ENCODE measurements at regions not wholly inside any gene's neighbourhood (a gene's known extent, or its start where the extent isn't known, plus 50 kb on each side); places are given as distances from the start of the nearest gene placed in this dataset.

DNA sequence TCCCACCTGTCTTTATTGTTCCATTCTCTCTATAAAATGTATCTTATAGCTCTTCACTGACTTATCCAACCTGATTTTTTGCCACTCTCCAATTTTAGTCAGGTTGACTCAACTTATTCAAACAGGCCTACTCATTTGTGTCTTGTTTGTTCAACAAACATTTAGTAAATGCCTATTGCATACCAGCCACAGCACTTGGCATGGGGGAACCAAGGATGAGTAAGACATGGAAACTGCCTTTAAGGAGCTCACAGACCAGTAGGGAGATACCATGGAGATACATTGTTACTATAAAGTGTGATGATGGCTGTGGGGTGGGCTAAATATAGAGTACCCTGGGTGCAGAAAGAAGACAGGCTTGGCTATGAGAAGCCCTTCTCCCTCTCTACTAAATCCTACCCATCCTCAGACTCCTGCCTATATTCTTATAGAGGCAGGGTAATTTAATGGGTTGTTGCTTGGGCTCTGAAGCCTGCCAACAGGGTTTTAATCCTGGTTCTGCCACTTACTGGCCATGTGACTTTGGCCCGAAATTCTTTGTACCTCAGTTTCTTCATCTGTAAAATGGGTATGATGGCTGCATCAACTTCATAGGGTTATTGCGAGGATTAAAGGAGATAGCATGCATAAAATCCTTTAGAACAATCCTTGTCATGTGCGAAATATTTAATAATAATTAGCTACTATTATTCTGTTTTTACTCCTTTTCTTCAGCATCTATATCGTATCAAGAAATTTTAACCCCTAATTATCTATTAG, 348.5 kb upstream of the UMPS start:
- no peak for DNase-seq

DNA sequence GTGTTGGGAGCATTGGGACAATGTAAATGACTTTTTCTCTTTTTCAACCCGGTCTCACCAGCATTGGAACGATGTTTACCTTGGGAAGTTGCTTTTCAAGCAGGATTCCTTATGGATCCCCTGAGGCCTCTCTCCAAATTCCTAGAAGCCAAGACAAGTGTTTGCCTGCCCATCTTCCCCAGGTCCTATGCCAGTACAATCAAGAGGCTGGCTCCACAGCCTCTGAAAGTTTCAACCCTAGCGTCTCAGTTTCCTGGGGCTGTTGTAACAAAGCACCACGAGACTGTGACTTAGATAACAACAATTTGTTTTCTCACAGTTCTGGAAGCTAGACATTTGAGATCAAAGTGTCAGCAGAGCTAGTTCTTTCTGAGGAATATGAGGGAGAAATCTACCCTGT, 347.2 kb upstream of the UMPS start:
- DNase-seq, result no peak

DNA sequence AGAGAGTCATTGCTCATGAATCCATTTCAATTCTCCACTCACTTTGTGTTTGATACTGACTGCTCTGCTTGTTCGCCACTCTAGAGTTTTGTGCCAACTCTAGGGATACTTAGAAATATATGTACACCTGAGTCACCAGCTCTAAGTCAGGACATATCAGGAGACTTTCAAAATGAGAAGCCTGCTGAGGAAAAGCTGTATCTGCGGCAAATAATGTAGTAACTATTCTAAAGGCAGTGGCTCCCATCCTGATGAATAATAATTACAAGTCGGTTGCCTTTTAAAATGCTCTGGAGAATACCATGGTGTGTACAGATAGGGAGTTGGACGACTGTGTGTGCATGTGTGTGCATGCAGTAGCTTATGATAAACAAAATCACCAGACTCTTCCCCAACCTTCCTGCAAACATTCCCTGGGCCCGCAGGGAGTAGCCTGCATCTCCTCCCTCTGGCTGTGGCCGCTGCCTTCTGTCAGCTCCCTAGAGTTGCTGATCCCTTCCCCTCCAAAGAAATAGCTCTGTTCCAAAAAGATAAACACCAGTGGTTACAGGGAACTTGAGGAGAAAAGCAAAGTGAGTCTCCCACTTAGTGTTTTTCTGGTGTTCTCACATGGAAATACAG, 346.3 kb upstream of the UMPS start:
- DNase-seq, result no peak

DNA sequence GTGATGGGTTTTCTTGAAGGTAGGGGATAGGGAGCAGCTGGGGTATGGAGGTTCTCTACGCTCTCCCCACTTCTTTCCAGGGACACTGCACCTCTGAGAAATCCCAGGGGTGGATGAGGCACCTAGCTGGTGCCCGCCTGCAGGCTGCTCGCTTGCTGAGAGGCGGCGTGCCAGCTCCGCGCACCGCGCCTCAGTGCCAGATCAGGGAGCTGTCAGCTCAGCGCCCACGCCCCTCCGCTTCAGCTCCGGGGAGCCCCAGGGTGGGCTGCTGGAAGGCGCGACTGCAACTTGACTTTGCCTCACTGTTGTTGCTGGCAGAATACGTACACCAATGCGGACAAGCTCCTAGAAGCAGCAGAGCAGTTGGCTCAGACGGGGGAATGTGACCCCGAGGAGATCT, 345.7 kb upstream of the UMPS start:
- no peak for DNase-seq

DNA sequence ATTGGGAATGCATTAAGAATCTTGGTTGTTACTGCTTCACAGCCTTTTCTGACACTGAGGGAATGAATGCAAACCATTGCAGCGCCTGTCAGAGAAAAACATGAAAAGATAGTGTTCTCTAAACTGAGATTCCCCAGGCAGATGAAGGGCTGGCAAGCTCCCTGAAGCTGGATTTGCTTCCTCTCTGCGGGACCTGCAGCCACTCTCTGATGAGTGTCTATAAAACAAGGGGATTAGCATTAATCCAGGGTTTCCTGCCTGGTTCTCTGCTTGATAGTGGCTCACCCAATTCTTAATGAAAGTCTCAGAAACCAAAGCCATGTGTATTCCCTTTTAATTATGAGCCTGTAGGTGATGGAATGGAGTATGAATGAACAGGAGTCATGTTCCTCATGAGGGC, 344.3 kb upstream of the UMPS start:
- DNase-seq, result no peak

DNA sequence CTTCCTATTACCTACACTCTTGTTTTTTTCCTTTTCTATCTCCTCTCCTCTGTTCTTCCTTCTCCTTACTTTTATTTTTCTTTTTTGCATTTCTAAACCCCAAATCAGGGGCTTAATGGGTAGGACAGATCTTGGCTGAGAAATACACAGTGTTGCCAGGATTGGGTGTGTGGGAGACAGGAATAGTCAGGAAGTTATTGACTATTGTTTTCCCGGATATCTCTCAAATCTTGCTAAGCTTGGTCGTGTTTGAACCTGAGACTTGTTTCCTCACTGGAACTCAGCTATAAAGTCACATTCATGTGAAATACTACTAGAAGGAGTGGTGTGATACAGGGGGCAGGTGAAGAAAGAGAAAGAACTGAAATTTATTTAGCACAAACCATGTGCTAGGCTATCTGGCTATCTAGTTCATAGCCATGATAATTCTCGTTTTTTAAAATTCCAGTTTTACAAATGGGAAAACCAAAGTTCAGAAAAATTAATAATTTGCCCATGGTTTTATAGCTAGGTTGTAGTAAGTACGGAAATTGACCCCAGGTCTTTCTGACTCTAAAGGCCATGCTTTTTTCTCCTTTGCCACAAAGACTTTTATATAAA, 343.2 kb upstream of the UMPS start:
- no peak for DNase-seq

DNA sequence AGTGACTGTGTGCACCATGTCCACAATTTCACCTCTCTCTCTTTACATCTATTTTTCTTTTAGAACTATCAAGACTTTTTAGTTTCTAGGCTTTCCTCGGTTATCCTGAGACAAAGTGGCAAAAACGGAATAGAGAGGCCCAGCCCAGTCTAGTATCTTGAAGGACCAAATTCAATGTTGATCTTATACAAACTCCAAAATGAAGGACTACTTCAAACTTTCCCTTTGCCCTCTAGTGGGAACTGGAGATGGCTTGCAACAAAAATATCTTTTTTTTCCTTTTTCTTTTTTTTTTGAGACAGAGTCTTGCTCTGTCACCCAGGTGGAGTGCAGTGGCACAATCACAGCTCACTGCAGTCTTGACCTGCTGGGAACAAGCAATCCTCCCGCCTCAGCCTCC, 338.5 kb upstream of the UMPS start:
- DNase-seq, result no peak

DNA sequence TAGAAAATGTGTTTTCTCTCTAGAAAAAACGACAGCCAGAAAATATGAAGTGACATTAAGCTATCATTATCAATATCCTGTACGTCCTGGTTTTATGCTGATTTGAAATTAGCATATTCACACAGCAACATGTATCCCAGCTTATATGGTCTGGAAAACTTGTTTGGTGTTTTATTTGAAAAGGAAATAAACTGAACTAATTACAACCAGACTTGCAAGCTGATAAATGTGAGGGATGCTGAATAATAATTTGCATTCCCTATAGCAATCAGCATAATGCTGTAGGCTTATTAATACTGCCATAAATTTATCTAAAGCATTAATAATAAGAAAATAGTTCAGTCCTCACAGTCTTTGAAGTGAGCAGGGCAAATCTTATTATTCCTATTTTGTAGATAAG, 336.9 kb upstream of the UMPS start:
- DNase-seq, result no peak

DNA sequence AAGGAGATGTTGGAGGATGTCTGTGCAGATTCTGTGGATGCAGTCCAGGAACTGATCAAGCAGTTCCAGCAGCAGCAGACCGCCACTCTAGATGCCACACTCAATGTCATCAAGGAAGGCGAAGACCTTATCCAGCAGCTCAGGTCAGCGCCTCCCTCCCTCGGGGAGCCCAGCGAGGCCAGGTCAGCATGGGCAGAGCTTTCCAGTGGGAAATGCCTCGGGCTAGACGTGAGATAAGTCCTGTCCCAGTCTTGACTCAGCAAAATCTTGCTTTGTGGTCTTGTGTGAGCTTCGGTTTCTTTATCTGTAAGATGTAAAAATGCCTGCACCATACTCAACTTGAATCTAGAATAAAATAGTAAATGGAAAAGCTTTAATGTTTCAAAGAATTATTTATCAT, 335.1 kb upstream of the UMPS start:
- DNase-seq, result no peak

DNA sequence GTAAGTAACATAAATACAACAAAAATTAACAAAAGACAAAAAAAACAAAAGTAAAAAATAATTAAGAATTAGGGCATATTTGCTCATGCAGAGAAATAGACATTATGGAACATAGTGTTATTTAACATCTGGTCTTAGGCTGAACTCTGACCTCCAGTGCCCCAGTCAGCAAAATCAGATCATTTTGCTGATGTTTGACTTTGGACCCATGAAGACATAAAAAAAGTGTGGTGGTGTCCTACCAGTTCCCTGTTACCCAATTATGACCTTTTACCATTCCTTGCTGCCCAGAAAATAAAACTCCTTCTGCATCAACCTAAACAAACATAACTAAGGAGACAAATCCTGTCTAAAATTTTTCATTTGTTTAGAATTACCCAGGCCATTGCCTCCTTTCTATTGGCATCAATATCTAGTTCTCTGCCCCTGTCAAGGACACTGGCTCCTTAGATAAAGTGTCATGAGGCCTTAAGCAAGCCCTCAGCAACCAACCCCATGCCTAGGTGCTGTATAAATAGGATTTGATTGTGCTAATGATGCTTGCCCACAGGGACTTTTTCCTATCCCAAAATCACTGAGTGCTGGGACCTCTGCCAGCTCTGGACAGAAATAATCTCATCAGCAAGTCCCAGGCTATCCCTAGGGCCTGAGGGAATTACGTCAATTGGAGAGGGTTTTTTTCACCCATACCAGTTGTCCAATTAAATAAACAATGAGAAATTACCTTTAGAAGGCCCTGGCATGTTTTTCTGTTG, 334.5 kb upstream of the UMPS start:
- DNase-seq, result no peak

DNA sequence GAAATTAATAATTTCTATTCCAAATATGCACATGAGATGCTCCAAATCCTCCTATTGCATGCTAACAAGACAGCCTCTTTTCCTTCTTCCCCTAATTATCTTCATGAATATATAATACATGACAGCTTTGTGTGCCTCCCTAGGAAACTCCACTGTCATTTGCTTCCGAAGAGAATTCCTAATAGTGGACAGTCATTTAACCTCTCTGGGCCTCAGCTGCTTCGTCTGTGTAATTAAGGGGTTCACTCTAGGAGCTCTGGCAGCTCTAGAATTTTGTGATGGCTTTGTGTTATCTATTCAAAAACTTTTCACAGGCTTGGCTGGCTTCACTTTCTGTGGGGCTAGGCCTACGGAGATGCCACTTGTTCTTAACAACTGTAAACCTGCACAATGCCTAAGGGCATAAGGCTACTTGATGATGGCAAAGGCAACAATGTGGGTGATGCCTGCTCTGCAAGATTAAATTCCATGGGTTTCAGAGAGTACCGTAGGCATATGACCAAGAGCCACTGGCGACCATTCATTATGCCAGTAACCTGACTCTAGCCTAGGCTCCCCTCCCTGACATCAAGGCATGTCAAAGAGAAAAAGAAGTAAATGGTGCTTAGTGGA, 333.8 kb upstream of the UMPS start:
- DNase-seq, result no peak

DNA sequence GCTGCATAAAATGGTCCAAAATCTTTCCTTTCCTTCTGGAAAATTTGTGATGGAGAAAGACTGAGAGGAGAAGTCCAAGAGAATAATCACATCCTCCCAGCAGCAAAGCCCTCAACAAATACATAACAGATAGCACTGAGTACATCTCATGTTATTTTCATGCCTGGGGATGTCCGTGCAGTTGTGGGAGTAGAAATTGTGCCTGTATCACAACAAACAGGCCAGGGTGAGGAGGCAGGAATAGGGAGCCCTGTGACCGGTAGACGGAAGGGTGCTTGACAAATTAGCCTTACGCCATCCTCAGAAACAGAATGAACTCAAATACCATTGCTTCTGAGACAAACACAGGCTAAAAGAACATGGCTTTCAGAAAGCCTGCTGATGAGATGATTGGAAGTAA, 333.2 kb upstream of the UMPS start:
- no peak for DNase-seq

DNA sequence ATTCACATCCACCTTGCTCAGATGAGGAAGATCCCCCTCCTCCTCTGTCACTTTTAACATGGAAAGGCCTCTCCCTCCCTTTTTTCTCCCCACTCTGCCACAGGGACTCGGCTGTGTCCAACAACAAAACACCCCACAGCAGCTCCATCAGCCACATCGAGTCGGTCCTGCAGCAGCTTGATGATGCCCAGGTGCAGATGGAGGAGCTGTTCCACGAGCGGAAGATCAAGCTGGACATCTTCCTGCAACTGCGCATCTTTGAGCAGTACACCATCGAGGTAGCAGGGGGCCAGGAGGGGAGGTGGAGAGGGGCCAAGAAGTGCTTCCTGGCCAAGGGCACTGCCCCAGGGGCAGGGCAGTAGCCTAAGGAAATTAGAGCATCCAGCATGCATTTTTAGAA, 331.7 kb upstream of the UMPS start:
- DNase-seq, result no peak

DNA sequence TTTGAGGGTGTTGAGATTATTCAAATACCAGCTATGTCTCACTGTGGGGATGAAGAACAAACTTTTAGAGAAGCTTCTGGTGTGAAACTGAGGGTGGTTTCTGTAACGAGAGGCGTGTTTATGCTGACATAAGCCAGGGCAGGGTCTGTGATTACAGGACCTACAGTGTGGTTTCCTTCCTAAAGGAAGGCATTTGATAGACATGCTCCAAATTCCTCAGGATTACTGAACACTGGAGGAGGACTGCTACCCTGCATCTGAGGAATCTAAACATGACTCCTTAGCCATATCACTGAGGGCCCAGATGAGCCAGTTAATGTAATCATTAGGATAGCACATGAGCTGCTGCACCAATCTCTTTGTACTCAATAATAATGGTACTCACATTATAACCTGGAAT, 328.4 kb upstream of the UMPS start:
- DNase-seq, result no peak

DNA sequence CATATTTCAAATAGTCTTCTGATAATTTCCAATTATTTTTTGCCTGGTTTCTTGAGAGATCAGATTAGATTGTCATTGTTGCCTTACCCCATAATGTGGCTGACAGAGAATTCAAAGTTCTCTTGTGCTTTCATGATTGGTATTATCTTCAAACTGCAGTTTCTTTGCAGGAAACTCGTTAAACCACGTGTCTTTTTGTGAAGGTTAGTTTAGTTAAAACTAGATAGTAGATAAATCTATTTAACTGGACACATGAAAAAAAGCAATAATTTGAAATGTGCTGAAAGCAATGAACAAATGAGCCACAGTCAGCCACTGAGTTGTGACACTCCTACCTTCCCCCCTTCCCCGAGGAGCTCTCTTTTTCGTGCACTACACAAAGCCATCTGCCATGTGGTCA, 327.5 kb upstream of the UMPS start:
- DNase-seq, result no peak

DNA sequence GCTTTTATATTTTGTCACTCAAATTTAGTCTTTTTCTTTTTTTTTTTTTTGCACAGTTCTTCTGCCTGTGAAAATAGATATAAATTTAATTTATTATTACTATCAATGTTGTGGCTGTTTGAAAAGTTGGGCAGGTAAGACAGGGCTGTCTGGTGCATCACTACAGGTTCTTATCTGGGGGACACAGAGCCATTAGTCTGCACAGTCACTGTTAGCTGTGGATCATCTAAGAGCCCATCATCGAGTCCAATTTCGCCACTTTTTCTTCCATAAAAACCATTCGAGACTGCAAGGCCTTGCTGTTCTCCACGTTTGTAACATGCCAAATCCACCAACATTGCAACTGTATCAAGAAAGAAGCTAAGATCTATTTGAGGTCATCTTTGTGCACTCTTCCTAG, 325.6 kb upstream of the UMPS start:
- DNase-seq, result no peak

DNA sequence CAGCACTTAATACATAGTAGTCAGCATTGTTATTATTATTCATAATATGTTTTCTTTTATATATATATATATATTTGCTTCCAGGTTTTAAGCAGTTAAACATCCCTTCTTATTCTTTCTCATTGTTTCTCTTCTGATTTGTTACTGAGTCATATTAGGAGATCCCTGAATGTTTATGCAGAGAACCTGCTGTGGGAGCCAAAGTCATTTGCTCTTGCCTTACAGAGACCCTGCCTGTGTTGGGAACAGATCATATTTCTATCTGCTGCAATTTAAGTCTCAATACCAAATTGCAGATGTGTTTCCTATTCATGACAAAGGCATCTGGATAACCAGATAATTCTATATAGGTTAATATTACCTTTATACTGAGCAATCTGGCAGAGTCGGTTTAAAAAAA, 323.0 kb upstream of the UMPS start:
- DNase-seq, result no peak

DNA sequence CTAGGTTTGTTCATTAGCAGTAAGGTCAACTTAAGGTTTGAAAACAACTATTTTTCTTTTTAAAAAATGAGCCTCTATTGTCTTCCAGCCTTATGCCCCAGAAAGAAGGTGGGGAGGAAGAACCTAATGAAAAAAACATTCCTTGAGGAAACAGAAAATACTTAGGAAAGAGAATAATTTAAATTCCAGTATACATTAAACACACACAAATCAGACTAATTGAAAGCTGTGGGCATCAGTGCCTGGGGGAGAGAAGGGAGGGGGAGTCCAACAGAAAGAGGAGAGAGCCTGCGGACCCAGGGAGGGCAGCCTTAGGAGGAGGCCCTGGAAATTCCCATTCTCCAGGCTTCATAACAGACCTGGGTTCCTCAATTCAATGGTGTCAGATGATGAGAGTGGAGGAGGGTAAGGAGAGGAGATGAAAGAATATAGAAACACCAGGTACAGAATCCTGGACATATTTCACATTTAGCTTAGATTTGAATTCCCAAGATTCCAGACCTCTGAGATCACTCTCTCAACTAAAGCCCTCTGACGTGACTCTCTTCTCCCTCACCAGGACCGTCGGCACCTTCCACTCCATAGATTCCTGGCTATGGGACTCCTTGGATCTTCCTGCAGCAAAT, 320.5 kb upstream of the UMPS start:
- no peak for DNase-seq

DNA sequence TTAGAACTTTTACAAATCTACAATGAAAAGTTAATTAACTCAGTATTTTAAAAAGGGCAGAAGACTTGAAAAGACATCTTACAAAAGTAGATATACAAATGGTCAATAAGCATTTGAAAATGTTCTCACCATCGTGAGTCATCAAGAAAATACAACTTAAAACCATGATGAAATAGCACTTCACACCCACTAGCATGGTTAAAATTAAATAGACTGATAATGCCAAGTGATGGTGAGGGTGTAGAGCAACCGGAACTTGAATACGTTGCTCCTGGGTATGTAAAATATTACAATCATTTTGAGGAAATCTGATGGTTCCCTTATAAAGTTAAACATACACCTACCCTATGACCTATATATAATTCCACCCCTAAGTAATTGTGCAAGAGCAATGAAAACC, 319.8 kb upstream of the UMPS start:
- DNase-seq, result no peak

DNA sequence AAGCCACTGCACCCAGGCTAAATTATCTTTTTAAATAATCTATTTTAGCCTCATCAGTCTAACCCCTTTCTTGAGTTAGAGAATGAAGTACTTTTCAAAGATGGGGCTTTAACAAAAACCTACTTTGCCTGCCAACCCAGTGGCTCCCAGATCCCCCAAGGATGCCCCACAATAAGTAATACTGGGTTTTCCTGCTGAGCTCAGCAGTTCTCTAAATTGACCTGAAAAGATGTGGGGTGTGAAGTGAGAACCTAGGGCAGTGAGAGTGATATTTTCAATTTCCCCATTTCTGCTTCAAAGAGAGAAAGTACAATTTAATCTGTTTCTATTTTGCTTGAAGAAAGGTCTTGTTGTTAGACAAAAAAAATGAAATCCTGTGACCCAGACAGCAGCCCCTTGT, 318.5 kb upstream of the UMPS start:
- no peak for DNase-seq

DNA sequence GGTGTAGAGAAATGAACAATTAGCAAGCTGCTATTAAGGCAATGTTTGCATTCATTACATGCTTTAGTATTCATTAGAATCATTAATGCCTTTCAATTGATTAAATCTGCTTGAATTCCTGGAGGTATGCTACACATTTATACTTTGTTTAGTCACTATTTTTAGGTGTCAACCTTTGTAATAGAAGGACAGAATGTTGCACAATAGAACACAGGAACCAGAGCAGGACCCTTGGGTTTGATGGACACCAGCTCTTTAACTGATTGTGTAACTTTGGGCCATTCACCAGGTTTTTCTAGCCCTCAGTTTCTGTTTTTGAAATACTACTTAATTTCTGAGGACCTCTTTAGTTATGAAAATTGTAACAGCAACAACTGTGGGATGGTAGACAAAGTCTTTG, 317.6 kb upstream of the UMPS start:
- no peak for DNase-seq

DNA sequence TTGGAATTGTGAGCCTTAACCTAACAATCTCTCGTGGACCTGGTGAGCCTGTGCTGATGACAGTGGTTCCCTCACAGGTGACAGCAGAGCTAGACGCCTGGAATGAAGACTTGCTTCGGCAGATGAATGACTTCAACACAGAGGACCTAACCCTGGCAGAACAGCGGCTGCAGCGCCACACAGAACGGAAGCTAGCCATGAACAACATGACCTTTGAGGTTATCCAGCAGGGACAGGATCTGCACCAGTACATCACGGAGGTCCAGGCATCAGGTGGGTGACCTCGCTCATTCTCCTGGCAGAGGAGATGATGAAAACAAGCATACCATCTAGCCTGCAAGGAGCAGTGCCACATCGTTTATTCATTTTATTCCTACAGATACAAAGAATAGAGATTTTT, 316.9 kb upstream of the UMPS start:
- DNase-seq, result no peak

DNA sequence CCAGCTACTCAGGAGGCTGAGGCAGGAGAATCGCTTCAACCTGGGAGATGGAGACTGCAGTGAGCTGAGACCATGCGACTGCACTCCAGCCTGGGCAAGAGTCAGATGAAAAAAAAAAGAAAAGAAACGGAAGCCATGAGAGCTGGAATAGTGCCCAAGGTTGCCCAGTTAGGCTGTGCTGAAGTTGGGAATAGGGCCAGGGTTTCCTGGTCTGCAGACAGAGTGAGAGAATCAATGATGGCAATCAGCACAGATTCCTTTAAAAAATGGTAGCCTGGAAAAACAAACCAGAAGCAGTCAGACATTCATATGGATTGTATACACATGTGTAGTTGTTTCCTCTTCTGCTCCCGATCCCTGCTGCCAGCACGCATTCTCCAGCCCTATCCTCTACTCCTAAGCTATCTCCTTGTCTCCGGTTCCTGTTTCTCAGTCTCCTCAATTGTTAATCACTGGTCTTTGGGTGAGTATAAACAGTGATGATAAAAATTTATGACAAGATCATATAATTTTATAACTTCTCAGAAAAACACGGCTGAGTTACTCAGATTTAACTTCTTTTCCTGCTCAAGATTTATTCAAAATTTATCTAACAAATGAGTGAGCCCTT, 316.2 kb upstream of the UMPS start:
- no peak for DNase-seq
